HepG2 (cell line): ENCODE measurements at regions not wholly inside any gene's neighbourhood (a gene's known extent, or its start where the extent isn't known, plus 50 kb on each side); places are given as distances from the start of the nearest gene placed in this dataset.

Experiments used
- CENPT ChIP-seq: sonication (generic); formaldehyde crosslinking; IDR thresholded peaks from 2 replicates; pipeline ENCODE4 v1.8.0; 2022; ENCODE audit warnings: low read depth, mild to moderate bottlenecking, moderate library complexity, missing genetic modification reagents
- IRF2 ChIP-seq: IDR thresholded peaks from 2 replicates; pipeline ENCODE4 v1.6.1; 2018; ENCODE audit warnings: missing genetic modification reagents, missing compliant biosample characterization
- TBX3 ChIP-seq: fragments of 450-650 bp; IDR thresholded peaks from 2 replicates; pipeline ENCODE4 v1.6.1; 2017; ENCODE audit warnings: antibody characterized with exemption, mild to moderate bottlenecking, inconsistent platforms, borderline replicate concordance
- ZNF253 ChIP-seq: sonication (generic); formaldehyde crosslinking; IDR thresholded peaks from 2 replicates; pipeline ENCODE4 v1.8.0; 2022; ENCODE audit warnings: mild to moderate bottlenecking, missing genetic modification reagents, borderline replicate concordance
- TF ChIP-seq, protein P1 (sequence below): sonication (generic); formaldehyde crosslinking; IDR thresholded peaks from 2 replicates; pipeline ENCODE4 v1.5.1; 2020; ENCODE audit warnings: mild to moderate bottlenecking, missing genetic modification reagents, borderline replicate concordance
- TF ChIP-seq, protein P2 (sequence below): sonication (generic); formaldehyde crosslinking; IDR thresholded peaks from 2 replicates; pipeline ENCODE4 v1.4.0; 2020; ENCODE audit warnings: mild to moderate bottlenecking, missing genetic modification reagents

DNA sequence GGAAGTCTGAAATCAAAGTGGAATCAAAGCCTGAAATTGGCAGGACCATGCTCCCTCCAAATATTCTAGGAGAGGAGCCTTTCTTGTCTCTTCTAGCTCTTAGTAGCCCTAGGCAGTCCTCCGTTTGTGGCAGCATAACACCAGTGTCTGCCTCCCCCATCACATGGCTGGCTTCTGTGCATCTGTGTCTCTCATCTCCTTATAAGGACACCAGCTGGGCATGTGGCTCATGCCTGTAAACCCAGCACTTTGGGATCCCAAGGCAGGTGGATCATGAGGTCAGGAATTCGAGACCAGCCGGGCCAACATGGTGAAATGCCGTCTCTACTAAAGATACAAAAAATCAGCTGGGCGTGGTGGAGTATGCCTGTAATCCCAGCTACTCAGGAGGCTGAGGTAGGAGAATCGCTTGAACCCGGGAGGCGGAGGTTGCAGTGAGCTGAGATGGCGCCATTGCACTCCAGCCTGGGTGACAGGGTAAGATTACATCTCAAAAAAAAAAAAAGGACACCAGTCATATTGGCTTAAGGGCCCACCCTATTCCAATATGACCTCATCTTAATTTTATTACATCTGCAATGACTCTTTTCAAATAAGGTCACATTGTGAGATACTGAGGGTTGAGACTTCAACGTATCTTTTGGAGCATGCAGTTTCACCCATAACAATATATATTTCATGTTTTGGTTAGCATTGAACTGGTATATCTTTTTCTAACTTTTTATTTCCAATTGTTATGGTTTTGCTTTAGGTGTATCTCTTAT is 148.0 kb upstream of the TPM1 start (continued):
- TF ChIP-seq, protein P1, sequence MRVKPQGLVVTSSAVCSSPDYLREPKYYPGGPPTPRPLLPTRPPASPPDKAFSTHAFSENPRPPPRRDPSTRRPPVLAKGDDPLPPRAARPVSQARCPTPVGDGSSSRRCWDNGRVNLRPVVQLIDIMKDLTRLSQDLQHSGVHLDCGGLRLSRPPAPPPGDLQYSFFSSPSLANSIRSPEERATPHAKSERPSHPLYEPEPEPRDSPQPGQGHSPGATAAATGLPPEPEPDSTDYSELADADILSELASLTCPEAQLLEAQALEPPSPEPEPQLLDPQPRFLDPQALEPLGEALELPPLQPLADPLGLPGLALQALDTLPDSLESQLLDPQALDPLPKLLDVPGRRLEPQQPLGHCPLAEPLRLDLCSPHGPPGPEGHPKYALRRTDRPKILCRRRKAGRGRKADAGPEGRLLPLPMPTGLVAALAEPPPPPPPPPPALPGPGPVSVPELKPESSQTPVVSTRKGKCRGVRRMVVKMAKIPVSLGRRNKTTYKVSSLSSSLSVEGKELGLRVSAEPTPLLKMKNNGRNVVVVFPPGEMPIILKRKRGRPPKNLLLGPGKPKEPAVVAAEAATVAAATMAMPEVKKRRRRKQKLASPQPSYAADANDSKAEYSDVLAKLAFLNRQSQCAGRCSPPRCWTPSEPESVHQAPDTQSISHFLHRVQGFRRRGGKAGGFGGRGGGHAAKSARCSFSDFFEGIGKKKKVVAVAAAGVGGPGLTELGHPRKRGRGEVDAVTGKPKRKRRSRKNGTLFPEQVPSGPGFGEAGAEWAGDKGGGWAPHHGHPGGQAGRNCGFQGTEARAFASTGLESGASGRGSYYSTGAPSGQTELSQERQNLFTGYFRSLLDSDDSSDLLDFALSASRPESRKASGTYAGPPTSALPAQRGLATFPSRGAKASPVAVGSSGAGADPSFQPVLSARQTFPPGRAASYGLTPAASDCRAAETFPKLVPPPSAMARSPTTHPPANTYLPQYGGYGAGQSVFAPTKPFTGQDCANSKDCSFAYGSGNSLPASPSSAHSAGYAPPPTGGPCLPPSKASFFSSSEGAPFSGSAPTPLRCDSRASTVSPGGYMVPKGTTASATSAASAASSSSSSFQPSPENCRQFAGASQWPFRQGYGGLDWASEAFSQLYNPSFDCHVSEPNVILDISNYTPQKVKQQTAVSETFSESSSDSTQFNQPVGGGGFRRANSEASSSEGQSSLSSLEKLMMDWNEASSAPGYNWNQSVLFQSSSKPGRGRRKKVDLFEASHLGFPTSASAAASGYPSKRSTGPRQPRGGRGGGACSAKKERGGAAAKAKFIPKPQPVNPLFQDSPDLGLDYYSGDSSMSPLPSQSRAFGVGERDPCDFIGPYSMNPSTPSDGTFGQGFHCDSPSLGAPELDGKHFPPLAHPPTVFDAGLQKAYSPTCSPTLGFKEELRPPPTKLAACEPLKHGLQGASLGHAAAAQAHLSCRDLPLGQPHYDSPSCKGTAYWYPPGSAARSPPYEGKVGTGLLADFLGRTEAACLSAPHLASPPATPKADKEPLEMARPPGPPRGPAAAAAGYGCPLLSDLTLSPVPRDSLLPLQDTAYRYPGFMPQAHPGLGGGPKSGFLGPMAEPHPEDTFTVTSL (CRISPR knock-in tag) = no peak
- TF ChIP-seq, protein P2, sequence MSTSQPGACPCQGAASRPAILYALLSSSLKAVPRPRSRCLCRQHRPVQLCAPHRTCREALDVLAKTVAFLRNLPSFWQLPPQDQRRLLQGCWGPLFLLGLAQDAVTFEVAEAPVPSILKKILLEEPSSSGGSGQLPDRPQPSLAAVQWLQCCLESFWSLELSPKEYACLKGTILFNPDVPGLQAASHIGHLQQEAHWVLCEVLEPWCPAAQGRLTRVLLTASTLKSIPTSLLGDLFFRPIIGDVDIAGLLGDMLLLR (CRISPR knock-in tag) = no peak
- TF ChIP-seq IRF2 (CRISPR knock-in tag) (no peak), CENPT (no peak), TBX3 (no peak), ZNF253 (CRISPR knock-in tag) (no peak)
